IMR-90 (cell line): ENCODE measurements at regions not wholly inside any gene's neighbourhood (a gene's known extent, or its start where the extent isn't known, plus 50 kb on each side); places are given as distances from the start of the nearest gene placed in this dataset.
A peak's percentile ranks its signal among the peaks of the same experiment; 100 is the strongest.

Experiments used
- ATAC-seq: fragments of 200-7000 bp; cut with Tn5 transposase; 2 replicates; pipeline ENCODE4 v1.9.1; 2020; ENCODE audit warnings: low read depth, mild to moderate bottlenecking, moderate library complexity
- BruUV-seq: library from RNA; stranded (reverse); fragments of 400-500 nt; replicated peaks from 2 replicates; lab custom pipeline; 2021; lab: Mats Ljungman, UMichigan
- CTCF ChIA-PET: fragments of 300-600 bp; formaldehyde crosslinking; extraction: SDS; loops from one replicate; lab custom pipeline; 2021; ENCODE audit warnings: antibody characterized with exemption; lab: Yijun Ruan, JAX
- POLR2A ChIA-PET: fragments of 300-600 bp; sonication (Branson Sonifier 250); formaldehyde crosslinking; loops from one replicate; lab custom pipeline; 2022; ENCODE audit warnings: antibody characterized with exemption; ENCODE audit not compliant: unreplicated experiment; lab: Charles Lee
- DNase-seq: peaks from one replicate; pipeline ENCODE4 v3.0.0; 2013
- H2AFZ ChIP-seq: replicated peaks from 2 replicates; pipeline ENCODE3; 2013; ENCODE audit warnings: low read length, mild to moderate bottlenecking; ENCODE audit not compliant: poor library complexity
- H2AK5ac ChIP-seq: 2 replicates; pipeline ENCODE4 v1.6.1; 2013; ENCODE audit warnings: low read depth, low read length, inconsistent platforms
- H2AK9ac ChIP-seq: replicated peaks from 2 replicates; pipeline ENCODE3; 2013; ENCODE audit warnings: mild to moderate bottlenecking, low read depth, low read length, moderate library complexity; ENCODE audit not compliant: poor library complexity
- H2BK120ac ChIP-seq: 2 replicates; pipeline ENCODE4 v1.6.1; 2013; ENCODE audit warnings: low read depth, low read length, inconsistent platforms
- H2BK15ac ChIP-seq: 3 replicates; pipeline ENCODE4 v1.6.1; 2013; ENCODE audit warnings: low read depth, low read length, inconsistent platforms
- H2BK20ac ChIP-seq: 2 replicates; pipeline ENCODE4 v1.6.1; 2013; ENCODE audit warnings: low read depth, mild to moderate bottlenecking, inconsistent platforms, low read length, moderate library complexity
- H2BK5ac ChIP-seq: 2 replicates; pipeline ENCODE4 v1.6.1; 2013; ENCODE audit warnings: mild to moderate bottlenecking, low read depth, low read length, inconsistent platforms; ENCODE audit not compliant: poor library complexity, severe bottlenecking
- H3K14ac ChIP-seq: replicated peaks from 2 replicates; pipeline ENCODE4 v1.6.1; 2013; ENCODE audit warnings: low read depth, low read length, inconsistent platforms
- H3K18ac ChIP-seq: 2 replicates; pipeline ENCODE4 v1.6.1; 2013; ENCODE audit warnings: low read depth, low read length, control low read depth
- H3K23ac ChIP-seq: 2 replicates; pipeline ENCODE4 v1.6.1; 2013; ENCODE audit warnings: low read depth, low read length, inconsistent platforms
- H3K27ac ChIP-seq: 2 replicates; pipeline ENCODE4 v1.5.1; 2013; ENCODE audit warnings: mild to moderate bottlenecking, control low read depth, low read length; ENCODE audit not compliant: insufficient read depth
- H3K27me3 ChIP-seq: 2 replicates; pipeline ENCODE4 v1.6.1; 2013; ENCODE audit warnings: low read length; ENCODE audit not compliant: control insufficient read depth, insufficient read depth
- H3K36me3 ChIP-seq: 2 replicates; pipeline ENCODE4 v1.6.1; 2013; ENCODE audit warnings: low read length, mixed read lengths; ENCODE audit not compliant: control insufficient read depth, insufficient read depth
- H3K4ac ChIP-seq: 2 replicates; pipeline ENCODE4 v1.6.1; 2013; ENCODE audit warnings: low read depth, low read length, inconsistent platforms
- H3K4me1 ChIP-seq: 2 replicates; pipeline ENCODE4 v1.6.1; 2013; ENCODE audit warnings: low read length, mixed read lengths; ENCODE audit not compliant: control insufficient read depth, insufficient read depth
- H3K4me2 ChIP-seq: 2 replicates; pipeline ENCODE4 v1.6.1; 2013; ENCODE audit warnings: low read depth, mild to moderate bottlenecking, control low read depth, low read length, moderate library complexity
- H3K4me3 ChIP-seq: 2 replicates; pipeline ENCODE4 v1.5.1; 2013; ENCODE audit warnings: low read depth, mild to moderate bottlenecking, control low read depth, low read length, moderate library complexity; ENCODE audit not compliant: insufficient read depth
- H3K56ac ChIP-seq: 2 replicates; pipeline ENCODE4 v1.6.1; 2013; ENCODE audit warnings: low read length, inconsistent platforms; ENCODE audit not compliant: insufficient read depth; ENCODE audit errors: extremely low read depth
- H3K79me1 ChIP-seq, 2 experiments: 2 replicates each; pipeline ENCODE4 v1.6.1; 2013; ENCODE audit warnings: low read length in 2 of 2, inconsistent platforms in 1 of 2, low read depth in 1 of 2
- H3K9ac ChIP-seq: 2 replicates; pipeline ENCODE4 v1.6.1; 2013; ENCODE audit warnings: low read depth, low read length, control low read depth
- H3K9me1 ChIP-seq: 2 replicates; pipeline ENCODE4 v1.6.1; 2013; ENCODE audit warnings: low read length, inconsistent platforms; ENCODE audit not compliant: insufficient read depth
- H3K9me3 ChIP-seq: 2 replicates; pipeline ENCODE4 v1.6.1; 2013; ENCODE audit warnings: low read length; ENCODE audit not compliant: control insufficient read depth, insufficient read depth
- H4K20me1 ChIP-seq: 2 replicates; pipeline ENCODE4 v1.6.1; 2013; ENCODE audit warnings: low read length, inconsistent platforms; ENCODE audit not compliant: insufficient read depth
- H4K5ac ChIP-seq: 2 replicates; pipeline ENCODE4 v1.6.1; 2013; ENCODE audit warnings: mild to moderate bottlenecking, low read depth, low read length, control low read depth
- H4K8ac ChIP-seq, 2 experiments: 2 replicates each; pipeline ENCODE4 v1.6.1; 2013; ENCODE audit warnings: low read depth in 2 of 2, low read length in 2 of 2, control low read depth in 1 of 2, inconsistent platforms in 1 of 2
- H4K91ac ChIP-seq: 2 replicates; pipeline ENCODE4 v1.6.1; 2013; ENCODE audit warnings: low read depth, low read length, inconsistent platforms; ENCODE audit not compliant: insufficient read depth
- BHLHE40 ChIP-seq: fragments of 150-350 bp; IDR thresholded peaks from 2 replicates; pipeline ENCODE4 v1.6.1; 2016; ENCODE audit warnings: mild to moderate bottlenecking, low read depth, low read length
- CEBPB ChIP-seq: IDR thresholded peaks from 2 replicates; pipeline ENCODE4 v1.6.1; 2012; ENCODE audit warnings: low read depth, low read length, improper control_type of control experiment
- CHD1 ChIP-seq: IDR thresholded peaks from 2 replicates; pipeline ENCODE4 v1.6.1; 2012; ENCODE audit warnings: low read depth, low read length, improper control_type of control experiment
- FOS ChIP-seq: fragments of 150-350 bp; IDR thresholded peaks from 2 replicates; pipeline ENCODE4 v1.6.1; 2016; ENCODE audit warnings: low read depth, low read length
- MAFK ChIP-seq: IDR thresholded peaks from 2 replicates; pipeline ENCODE4 v1.6.1; 2012; ENCODE audit warnings: low read depth, low read length, improper control_type of control experiment
- MAZ ChIP-seq: IDR thresholded peaks from 2 replicates; pipeline ENCODE4 v1.6.1; 2012; ENCODE audit warnings: low read depth, mild to moderate bottlenecking, low read length, improper control_type of control experiment, moderate library complexity, borderline replicate concordance
- MXI1 ChIP-seq: IDR thresholded peaks from 2 replicates; pipeline ENCODE4 v1.6.1; 2012; ENCODE audit warnings: low read depth, mild to moderate bottlenecking, low read length, moderate library complexity, borderline replicate concordance
- NFE2L2 ChIP-seq: fragments of 150-350 bp; IDR thresholded peaks from 2 replicates; pipeline ENCODE4 v1.6.1; 2016; ENCODE audit warnings: low read depth, mild to moderate bottlenecking, low read length
- POLR2A ChIP-seq: IDR thresholded peaks from 2 replicates; pipeline ENCODE4 v1.6.1; 2012; ENCODE audit warnings: mild to moderate bottlenecking, low read depth, low read length
- RAD21 ChIP-seq: IDR thresholded peaks from 2 replicates; pipeline ENCODE4 v1.6.1; 2012; ENCODE audit warnings: low read length, improper control_type of control experiment
- RCOR1 ChIP-seq: IDR thresholded peaks from 2 replicates; pipeline ENCODE4 v1.6.1; 2012; ENCODE audit warnings: mild to moderate bottlenecking, low read length, improper control_type of control experiment; ENCODE audit not compliant: insufficient replicate concordance
- RFX5 ChIP-seq: IDR thresholded peaks from 2 replicates; pipeline ENCODE4 v1.8.0; 2012; ENCODE audit warnings: low read depth, mild to moderate bottlenecking, low read length, moderate library complexity
- SMC3 ChIP-seq: fragments of 150-350 bp; IDR thresholded peaks from 2 replicates; pipeline ENCODE4 v1.6.1; 2016; ENCODE audit warnings: low read depth, mild to moderate bottlenecking, antibody characterized with exemption, low read length, moderate library complexity
- WGBS, 2 experiments: methylation state at CpG; one replicate each; pipeline versions ENCODE4 v1.1.5 to v1.1.7; 2013; ENCODE audit warnings: missing lambda C conversion rate in 2 of 2; ENCODE audit not compliant: insufficient read length in 1 of 2; ENCODE audit errors: extremely low coverage in 2 of 2; 5-methylcytosine and 5-hydroxymethylcytosine counted together
- dilution Hi-C: fragments of 300-500 bp; cut with HindIII; formaldehyde crosslinking; loops from one replicate; pipeline ENCODE4 v1.14.3; 2018; ENCODE audit warnings: low sequenced_read_pairs; ENCODE audit not compliant: unreplicated experiment
- in situ Hi-C: fragments of 300-500 bp; cut with MboI; formaldehyde crosslinking; loops from 3 replicates; pipeline ENCODE4 v1.14.3; 2019; ENCODE audit warnings: low sequenced_read_pairs, inconsistent platforms, mixed read lengths
- intact Hi-C: fragments of 100-400 bp; cut with micrococcal nuclease; formaldehyde crosslinking; loops from 2 replicates; pipeline ENCODE4 v1.10.0; 2022
- TF ChIP-seq, protein P1 (sequence below): fragments of 150-350 bp; IDR thresholded peaks from 2 replicates; pipeline ENCODE4 v1.6.1; 2017; ENCODE audit warnings: mild to moderate bottlenecking, antibody characterized with exemption, low read length, low read depth
- TF ChIP-seq, protein P2 (sequence below): fragments of 150-350 bp; IDR thresholded peaks from 2 replicates; pipeline ENCODE4 v1.6.1; 2016; ENCODE audit warnings: low read depth, mild to moderate bottlenecking, low read length, moderate library complexity, borderline replicate concordance
- TF ChIP-seq, protein P3 (sequence below): conservative IDR thresholded peaks from 2 replicates; pipeline ENCODE4 v1.5.1; 2012; ENCODE audit warnings: mild to moderate bottlenecking, low read depth, low read length, improper control_type of control experiment

DNA sequence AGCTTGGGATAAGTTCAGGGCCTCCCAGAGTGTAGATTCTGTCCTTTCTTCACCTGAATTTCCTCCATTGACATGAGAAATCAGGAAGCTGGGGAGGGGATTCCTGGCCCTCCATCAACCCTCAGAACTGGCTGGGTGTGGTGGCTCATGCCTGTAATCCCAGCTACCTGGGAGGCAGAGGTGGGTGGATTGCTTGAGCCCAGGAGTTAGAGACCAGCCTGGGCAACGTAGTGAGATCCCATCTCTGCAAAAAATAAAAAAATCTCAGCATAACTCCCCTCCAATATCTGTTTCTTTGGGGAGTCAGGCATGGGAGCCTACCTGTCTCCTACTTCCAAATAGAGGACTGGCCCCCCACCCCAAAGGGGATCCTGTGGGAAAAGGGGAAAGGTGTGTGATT, 59.8 kb upstream of the TBX3 start:
- no peaks in the 10 kb centered on the region for H3K36me3 ChIP-seq
- H3K56ac ChIP-seq: no peak overlapping the region
- H3K4me1 ChIP-seq: peaks cover 30% of the 10 kb centered on the region
- H2BK120ac ChIP-seq: peak overlapping the region; percentile 83
- 0 out of 2 replicates have a peak overlapping the region, but pooled peaks have one; percentile 75 for H3K23ac ChIP-seq
- H3K4ac ChIP-seq: peak overlapping the region; percentile 79
- H3K27ac ChIP-seq: peak overlapping the region; percentile 89; the same call in 1 of the 2 replicates
- ATAC-seq (no peak), DNase-seq (no peak)
- ChIA-PET POLR2A (no interaction called here), CTCF (interaction anchor here (1.5 to 2.2 kb wide), 2 partner anchors 33 to 48 kb away, joined by 4 to 5 read pairs; no protein-coding TSS in a partner anchor)
- no CpG with 5 or more reads among the region's 1 CpG for WGBS, 2 experiments
- 0 out of 2 replicates have a peak overlapping the region, but pooled peaks have one; percentile 52 for H3K18ac ChIP-seq
- in situ Hi-C loops (no loop called here), intact Hi-C loops (loop anchor here (2.0 kb wide), 1 partner anchor 59 kb away; the partner anchor contains the start of gene TBX3), dilution Hi-C loops (no loop called here)
- H2AK5ac ChIP-seq: peak overlapping the region; percentile 37; the same call in 1 of the 2 replicates
- H2AK9ac ChIP-seq: no peak overlapping the region
- no peaks in the 10 kb centered on the region for H3K27me3 ChIP-seq
- peak overlapping the region; percentile 29 to 61; a peak in 2 of 4 replicates for H4K8ac ChIP-seq
- peak overlapping the region; percentile 70 for H4K91ac ChIP-seq
- TF ChIP-seq NFE2L2 (no peak), RAD21 (no peak), POLR2A (no peak), BHLHE40 (no peak), SMC3 (no peak), RCOR1 (no peak), MAFK (no peak), MXI1 (no peak), MAZ (no peak), CHD1 (no peak), RFX5 (no peak), CEBPB (no peak), FOS (no peak)
- TF ChIP-seq, protein P1, sequence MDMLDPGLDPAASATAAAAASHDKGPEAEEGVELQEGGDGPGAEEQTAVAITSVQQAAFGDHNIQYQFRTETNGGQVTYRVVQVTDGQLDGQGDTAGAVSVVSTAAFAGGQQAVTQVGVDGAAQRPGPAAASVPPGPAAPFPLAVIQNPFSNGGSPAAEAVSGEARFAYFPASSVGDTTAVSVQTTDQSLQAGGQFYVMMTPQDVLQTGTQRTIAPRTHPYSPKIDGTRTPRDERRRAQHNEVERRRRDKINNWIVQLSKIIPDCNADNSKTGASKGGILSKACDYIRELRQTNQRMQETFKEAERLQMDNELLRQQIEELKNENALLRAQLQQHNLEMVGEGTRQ: no peak
- TF ChIP-seq, protein P2, sequence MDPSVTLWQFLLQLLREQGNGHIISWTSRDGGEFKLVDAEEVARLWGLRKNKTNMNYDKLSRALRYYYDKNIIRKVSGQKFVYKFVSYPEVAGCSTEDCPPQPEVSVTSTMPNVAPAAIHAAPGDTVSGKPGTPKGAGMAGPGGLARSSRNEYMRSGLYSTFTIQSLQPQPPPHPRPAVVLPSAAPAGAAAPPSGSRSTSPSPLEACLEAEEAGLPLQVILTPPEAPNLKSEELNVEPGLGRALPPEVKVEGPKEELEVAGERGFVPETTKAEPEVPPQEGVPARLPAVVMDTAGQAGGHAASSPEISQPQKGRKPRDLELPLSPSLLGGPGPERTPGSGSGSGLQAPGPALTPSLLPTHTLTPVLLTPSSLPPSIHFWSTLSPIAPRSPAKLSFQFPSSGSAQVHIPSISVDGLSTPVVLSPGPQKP: no peak
- TF ChIP-seq, protein P3, sequence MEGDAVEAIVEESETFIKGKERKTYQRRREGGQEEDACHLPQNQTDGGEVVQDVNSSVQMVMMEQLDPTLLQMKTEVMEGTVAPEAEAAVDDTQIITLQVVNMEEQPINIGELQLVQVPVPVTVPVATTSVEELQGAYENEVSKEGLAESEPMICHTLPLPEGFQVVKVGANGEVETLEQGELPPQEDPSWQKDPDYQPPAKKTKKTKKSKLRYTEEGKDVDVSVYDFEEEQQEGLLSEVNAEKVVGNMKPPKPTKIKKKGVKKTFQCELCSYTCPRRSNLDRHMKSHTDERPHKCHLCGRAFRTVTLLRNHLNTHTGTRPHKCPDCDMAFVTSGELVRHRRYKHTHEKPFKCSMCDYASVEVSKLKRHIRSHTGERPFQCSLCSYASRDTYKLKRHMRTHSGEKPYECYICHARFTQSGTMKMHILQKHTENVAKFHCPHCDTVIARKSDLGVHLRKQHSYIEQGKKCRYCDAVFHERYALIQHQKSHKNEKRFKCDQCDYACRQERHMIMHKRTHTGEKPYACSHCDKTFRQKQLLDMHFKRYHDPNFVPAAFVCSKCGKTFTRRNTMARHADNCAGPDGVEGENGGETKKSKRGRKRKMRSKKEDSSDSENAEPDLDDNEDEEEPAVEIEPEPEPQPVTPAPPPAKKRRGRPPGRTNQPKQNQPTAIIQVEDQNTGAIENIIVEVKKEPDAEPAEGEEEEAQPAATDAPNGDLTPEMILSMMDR: no peak
- H2AFZ ChIP-seq: no peak overlapping the region
- no peak overlapping the region for H3K4me3 ChIP-seq
- H4K20me1 ChIP-seq: no peaks in the 10 kb centered on the region; the same call in 1 of the 2 replicates
- H2BK20ac ChIP-seq: peak overlapping the region; percentile 60
- H4K5ac ChIP-seq: peak overlapping the region; percentile 44; the same call in 1 of the 2 replicates
- H2BK15ac ChIP-seq: peak overlapping the region; percentile 73; the same call in 1 of the 3 replicates
- no peak overlapping the region for H2BK5ac ChIP-seq
- H3K9me3 ChIP-seq: no peaks in the 10 kb centered on the region
- BruUV-seq: no TSS peak
- peaks cover 0 to 10% of the 10 kb centered on the region in 2 experiments; a peak in 1 of 4 replicates for H3K79me1 ChIP-seq
- 0 out of 2 replicates have a peak overlapping the region, but pooled peaks have one; percentile 50 for H3K14ac ChIP-seq
- no peak overlapping the region for H3K4me2 ChIP-seq
- peaks cover 17% of the 10 kb centered on the region for H3K9me1 ChIP-seq
- no peak overlapping the region for H3K9ac ChIP-seq
